SK-N-SH (cell line): ENCODE measurements at regions not wholly inside any gene's neighbourhood (a gene's known extent, or its start where the extent isn't known, plus 50 kb on each side); places are given as distances from the start of the nearest gene placed in this dataset.

Source experiments
- CTCF ChIA-PET: fragments of 300-600, 350-600 bp; formaldehyde crosslinking; extraction: SDS; loops from one replicate; lab custom pipeline; 2021; lab: Yijun Ruan, JAX
- POLR2A ChIA-PET: fragments of 350-600 bp; sonication (Branson Sonifier 250); formaldehyde crosslinking; extraction: SDS; loops from one replicate; lab custom pipeline; 2020; ENCODE audit warnings: antibody characterized with exemption, inconsistent platforms; lab: Yijun Ruan, JAX
- DNase-seq: peaks from one replicate; pipeline ENCODE4 v3.0.0; 2012
- H2AFZ ChIP-seq: fragments of 200-600 bp; sonication (generic); 2 replicates; pipeline ENCODE4 v1.8.1; 2016; ENCODE audit warnings: antibody characterized with exemption, mild to moderate bottlenecking, low read depth
- H3F3A ChIP-seq: fragments of 200-600 bp; sonication (generic); replicated peaks from 2 replicates; pipeline ENCODE3; 2016; ENCODE audit warnings: antibody characterized with exemption, mild to moderate bottlenecking; ENCODE audit not compliant: insufficient read depth
- H3K27ac ChIP-seq, 2 experiments: fragments of 200-500 bp in 1 of 2; fragments of 200-600 bp in 1 of 2; sonication (Bioruptor generic) in 1 of 2; sonication (generic), shearing (Covaris generic) in 1 of 2; 2 replicates each; pipeline versions ENCODE4 v1.5.1 to v1.6.1; 2014 to 2016; ENCODE audit warnings: low read depth in 2 of 2, inconsistent platforms in 1 of 2, low read length in 1 of 2, mild to moderate bottlenecking in 1 of 2, mixed read lengths in 1 of 2
- H3K27me3 ChIP-seq: fragments of 200-600 bp; sonication (generic), shearing (Covaris generic); 2 replicates; pipeline ENCODE4 v1.6.1; 2016; ENCODE audit warnings: mixed run types; ENCODE audit not compliant: insufficient read depth
- H3K36me3 ChIP-seq, 2 experiments: fragments of 200-500 bp in 1 of 2; fragments of 200-600 bp in 1 of 2; sonication (Bioruptor generic) in 1 of 2; sonication (generic) in 1 of 2; replicated peaks in 1 of 2; 2 replicates each; pipeline versions ENCODE3 to v1.5.1; 2014 to 2016; ENCODE audit warnings: low read length in 1 of 2, mild to moderate bottlenecking in 1 of 2; ENCODE audit not compliant: insufficient read depth in 2 of 2, control insufficient read depth in 1 of 2
- H3K4me1 ChIP-seq, 2 experiments: fragments of 200-500 bp in 1 of 2; fragments of 200-600 bp in 1 of 2; sonication (Bioruptor generic) in 1 of 2; sonication (generic), shearing (Covaris generic) in 1 of 2; 2 replicates each; pipeline versions ENCODE4 v1.5.1 to v1.6.1; 2014 to 2016; ENCODE audit warnings: low read depth in 1 of 2, low read length in 1 of 2, mixed run types in 1 of 2; ENCODE audit not compliant: insufficient read depth in 2 of 2, control insufficient read depth in 1 of 2
- H3K4me2 ChIP-seq: fragments of 200-600 bp; sonication (generic), shearing (Covaris generic); 2 replicates; pipeline ENCODE4 v1.6.1; 2017; ENCODE audit warnings: mixed run types
- H3K4me3 ChIP-seq, 2 experiments: fragments of 200-500 bp in 1 of 2; fragments of 200-600 bp in 1 of 2; sonication (Bioruptor generic) in 1 of 2; sonication (generic), shearing (Covaris generic) in 1 of 2; 2 replicates each; pipeline versions ENCODE4 v1.5.1 to v1.8.1; 2014 to 2016; ENCODE audit warnings: low read depth in 2 of 2, inconsistent platforms in 1 of 2, low read length in 1 of 2, mild to moderate bottlenecking in 1 of 2, mixed read lengths in 1 of 2, moderate library complexity in 1 of 2
- H3K79me2 ChIP-seq: fragments of 200-600 bp; sonication (generic); 2 replicates; pipeline ENCODE4 v1.8.1; 2017; ENCODE audit warnings: mild to moderate bottlenecking; ENCODE audit not compliant: insufficient read depth
- H3K9ac ChIP-seq: fragments of 200-600 bp; sonication (generic); 2 replicates; pipeline ENCODE4 v1.6.1; 2017; ENCODE audit warnings: mixed run types
- H3K9me2 ChIP-seq: fragments of 200-600 bp; sonication (generic); 2 replicates; pipeline ENCODE4 v1.6.1; 2017; ENCODE audit warnings: mixed run types
- H3K9me3 ChIP-seq: fragments of 200-600 bp; sonication (generic); 2 replicates; pipeline ENCODE4 v1.6.1; 2017; ENCODE audit warnings: mixed run types, mild to moderate bottlenecking, moderate library complexity
- H4K20me1 ChIP-seq: fragments of 200-600 bp; sonication (generic); 2 replicates; pipeline ENCODE4 v1.6.1; 2017; ENCODE audit warnings: mild to moderate bottlenecking, mixed run types; ENCODE audit not compliant: insufficient read depth
- RCOR1 ChIP-seq: fragments of 150-350 bp; IDR thresholded peaks from 2 replicates; pipeline ENCODE4 v1.6.1; 2017; ENCODE audit warnings: antibody characterized with exemption, low read length
- RXRA ChIP-seq: IDR thresholded peaks from 2 replicates; pipeline ENCODE4 v1.4.0; 2012; ENCODE audit warnings: low read depth, mild to moderate bottlenecking, borderline replicate concordance
- YY1 ChIP-seq: IDR thresholded peaks from 2 replicates; pipeline ENCODE4 v1.4.0; 2012; ENCODE audit warnings: low read depth, mild to moderate bottlenecking
- TF ChIP-seq, protein P1 (sequence below): fragments of 150-350 bp; IDR thresholded peaks from 2 replicates; pipeline ENCODE4 v1.6.1; 2017; ENCODE audit warnings: antibody characterized with exemption, low read length, low read depth, borderline replicate concordance
- TF ChIP-seq, protein P2 (sequence below): IDR thresholded peaks from 2 replicates; pipeline ENCODE4 v1.4.0; 2012; ENCODE audit warnings: low read depth, borderline replicate concordance

DNA sequence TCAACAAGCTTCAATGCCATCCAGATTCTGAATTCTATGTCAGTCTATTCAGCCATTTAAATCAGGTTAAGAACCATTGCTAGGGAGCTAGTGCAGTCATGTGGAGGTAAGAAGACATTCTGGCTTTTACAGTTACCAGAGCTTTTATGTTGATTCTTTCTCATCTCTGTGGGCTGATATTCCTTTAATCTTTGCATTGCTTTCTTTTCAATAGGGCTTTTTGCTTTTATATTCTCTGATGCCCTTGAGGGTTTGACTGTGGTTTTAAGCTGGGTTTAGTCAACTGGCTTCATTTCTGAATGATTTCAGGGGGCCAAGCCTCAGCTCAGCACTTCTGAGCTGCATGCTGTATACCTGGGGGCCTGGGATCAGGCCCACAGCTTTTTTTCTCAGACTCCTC, 51.0 kb upstream of the GORAB start:
- no peaks in the 10 kb centered on the region; a peak in 1 of 4 replicates for H3K4me1 ChIP-seq
- H3K4me2 ChIP-seq = no peak overlapping the region
- DNase-seq = no peak
- no peaks in the 10 kb centered on the region for H3K9me2 ChIP-seq
- H2AFZ ChIP-seq = no peak overlapping the region
- no peak overlapping the region for H3K9ac ChIP-seq
- no peak for TF ChIP-seq RCOR1
- TF ChIP-seq, protein P1, sequence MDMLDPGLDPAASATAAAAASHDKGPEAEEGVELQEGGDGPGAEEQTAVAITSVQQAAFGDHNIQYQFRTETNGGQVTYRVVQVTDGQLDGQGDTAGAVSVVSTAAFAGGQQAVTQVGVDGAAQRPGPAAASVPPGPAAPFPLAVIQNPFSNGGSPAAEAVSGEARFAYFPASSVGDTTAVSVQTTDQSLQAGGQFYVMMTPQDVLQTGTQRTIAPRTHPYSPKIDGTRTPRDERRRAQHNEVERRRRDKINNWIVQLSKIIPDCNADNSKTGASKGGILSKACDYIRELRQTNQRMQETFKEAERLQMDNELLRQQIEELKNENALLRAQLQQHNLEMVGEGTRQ = no peak
- TF ChIP-seq, protein P2, sequence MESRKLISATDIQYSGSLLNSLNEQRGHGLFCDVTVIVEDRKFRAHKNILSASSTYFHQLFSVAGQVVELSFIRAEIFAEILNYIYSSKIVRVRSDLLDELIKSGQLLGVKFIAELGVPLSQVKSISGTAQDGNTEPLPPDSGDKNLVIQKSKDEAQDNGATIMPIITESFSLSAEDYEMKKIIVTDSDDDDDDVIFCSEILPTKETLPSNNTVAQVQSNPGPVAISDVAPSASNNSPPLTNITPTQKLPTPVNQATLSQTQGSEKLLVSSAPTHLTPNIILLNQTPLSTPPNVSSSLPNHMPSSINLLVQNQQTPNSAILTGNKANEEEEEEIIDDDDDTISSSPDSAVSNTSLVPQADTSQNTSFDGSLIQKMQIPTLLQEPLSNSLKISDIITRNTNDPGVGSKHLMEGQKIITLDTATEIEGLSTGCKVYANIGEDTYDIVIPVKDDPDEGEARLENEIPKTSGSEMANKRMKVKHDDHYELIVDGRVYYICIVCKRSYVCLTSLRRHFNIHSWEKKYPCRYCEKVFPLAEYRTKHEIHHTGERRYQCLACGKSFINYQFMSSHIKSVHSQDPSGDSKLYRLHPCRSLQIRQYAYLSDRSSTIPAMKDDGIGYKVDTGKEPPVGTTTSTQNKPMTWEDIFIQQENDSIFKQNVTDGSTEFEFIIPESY = no peak
- TF ChIP-seq RXRA = no peak
- TF ChIP-seq YY1 = no peak
- H3K79me2 ChIP-seq = no peaks in the 10 kb centered on the region
- H3K27me3 ChIP-seq = no peaks in the 10 kb centered on the region
- no peaks in the 10 kb centered on the region for H3K36me3 ChIP-seq
- POLR2A ChIA-PET = no interaction called here
- H3K27ac ChIP-seq = no peak overlapping the region
- CTCF ChIA-PET = interaction anchor here (0.8 kb wide), 1 partner anchor 152 kb away, joined by 3 read pairs; no protein-coding TSS in a partner anchor
- H3K4me3 ChIP-seq = no peak overlapping the region
- no peaks in the 10 kb centered on the region for H3K9me3 ChIP-seq
- H3F3A ChIP-seq = no peaks in the 10 kb centered on the region
- no peaks in the 10 kb centered on the region for H4K20me1 ChIP-seq
